ENCODE measurements at regions not wholly inside any gene's neighbourhood (a gene's known extent, or its start where the extent isn't known, plus 50 kb on each side); places are given as distances from the start of the nearest gene placed in this dataset.

GRCh38 chr7:34365611-34366010 is 292.4 kb upstream of the NPSR1 start:
- TF ChIP-seq, protein P1, sequence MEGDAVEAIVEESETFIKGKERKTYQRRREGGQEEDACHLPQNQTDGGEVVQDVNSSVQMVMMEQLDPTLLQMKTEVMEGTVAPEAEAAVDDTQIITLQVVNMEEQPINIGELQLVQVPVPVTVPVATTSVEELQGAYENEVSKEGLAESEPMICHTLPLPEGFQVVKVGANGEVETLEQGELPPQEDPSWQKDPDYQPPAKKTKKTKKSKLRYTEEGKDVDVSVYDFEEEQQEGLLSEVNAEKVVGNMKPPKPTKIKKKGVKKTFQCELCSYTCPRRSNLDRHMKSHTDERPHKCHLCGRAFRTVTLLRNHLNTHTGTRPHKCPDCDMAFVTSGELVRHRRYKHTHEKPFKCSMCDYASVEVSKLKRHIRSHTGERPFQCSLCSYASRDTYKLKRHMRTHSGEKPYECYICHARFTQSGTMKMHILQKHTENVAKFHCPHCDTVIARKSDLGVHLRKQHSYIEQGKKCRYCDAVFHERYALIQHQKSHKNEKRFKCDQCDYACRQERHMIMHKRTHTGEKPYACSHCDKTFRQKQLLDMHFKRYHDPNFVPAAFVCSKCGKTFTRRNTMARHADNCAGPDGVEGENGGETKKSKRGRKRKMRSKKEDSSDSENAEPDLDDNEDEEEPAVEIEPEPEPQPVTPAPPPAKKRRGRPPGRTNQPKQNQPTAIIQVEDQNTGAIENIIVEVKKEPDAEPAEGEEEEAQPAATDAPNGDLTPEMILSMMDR (conservative IDR thresholded peaks at IDR 0.05), result no peak
- no peak for TF ChIP-seq EZH2 (IDR thresholded peaks at IDR 0.05; ENCODE audit: low read depth)

Measured in PC-9 (cell line).